ENCODE measurements at regions not wholly inside any gene's neighbourhood (a gene's known extent, or its start where the extent isn't known, plus 50 kb on each side); places are given as distances from the start of the nearest gene placed in this dataset.

GRCh38 chr10:14460447-14460846 is 129.7 kb upstream of the FRMD4A start (continued):
- TF ChIP-seq CHD7 (IDR thresholded peaks at IDR 0.05; ENCODE audit: insufficient replicate concordance, low read length) (no peak), ASH2L (IDR thresholded peaks at IDR 0.05; ENCODE audit: low read length) (no peak), EGR1 (IDR thresholded peaks at IDR 0.05; ENCODE audit: borderline replicate concordance, low read depth, low read length) (no peak), TCF12 (IDR thresholded peaks at IDR 0.05; ENCODE audit: low read depth, low read length) (no peak), RBBP5 (IDR thresholded peaks at IDR 0.05; ENCODE audit: borderline replicate concordance, low read depth, low read length) (no peak), RAD21 (IDR thresholded peaks at IDR 0.05 in 1 of 2, conservative IDR thresholded peaks at IDR 0.05 in 1 of 2; ENCODE audit: low read depth in 2 of 2, low read length in 2 of 2) (no peak), KDM5A (IDR thresholded peaks at IDR 0.05; ENCODE audit: low read length) (no peak), HDAC6 (IDR thresholded peaks at IDR 0.05; ENCODE audit: low read depth, low read length) (no peak), CHD1 (IDR thresholded peaks at IDR 0.05; ENCODE audit: low read depth, low read length) (no peak), SP1 (IDR thresholded peaks at IDR 0.05; ENCODE audit: low read depth, low read length) (no peak)
- TF ChIP-seq, protein P1, sequence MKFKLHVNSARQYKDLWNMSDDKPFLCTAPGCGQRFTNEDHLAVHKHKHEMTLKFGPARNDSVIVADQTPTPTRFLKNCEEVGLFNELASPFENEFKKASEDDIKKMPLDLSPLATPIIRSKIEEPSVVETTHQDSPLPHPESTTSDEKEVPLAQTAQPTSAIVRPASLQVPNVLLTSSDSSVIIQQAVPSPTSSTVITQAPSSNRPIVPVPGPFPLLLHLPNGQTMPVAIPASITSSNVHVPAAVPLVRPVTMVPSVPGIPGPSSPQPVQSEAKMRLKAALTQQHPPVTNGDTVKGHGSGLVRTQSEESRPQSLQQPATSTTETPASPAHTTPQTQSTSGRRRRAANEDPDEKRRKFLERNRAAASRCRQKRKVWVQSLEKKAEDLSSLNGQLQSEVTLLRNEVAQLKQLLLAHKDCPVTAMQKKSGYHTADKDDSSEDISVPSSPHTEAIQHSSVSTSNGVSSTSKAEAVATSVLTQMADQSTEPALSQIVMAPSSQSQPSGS (IDR thresholded peaks at IDR 0.05; ENCODE audit: low read length), result no peak

Data from H1 (cell line).